ENCODE measurements at regions not wholly inside any gene's neighbourhood (a gene's known extent, or its start where the extent isn't known, plus 50 kb on each side); places are given as distances from the start of the nearest gene placed in this dataset.

DNA sequence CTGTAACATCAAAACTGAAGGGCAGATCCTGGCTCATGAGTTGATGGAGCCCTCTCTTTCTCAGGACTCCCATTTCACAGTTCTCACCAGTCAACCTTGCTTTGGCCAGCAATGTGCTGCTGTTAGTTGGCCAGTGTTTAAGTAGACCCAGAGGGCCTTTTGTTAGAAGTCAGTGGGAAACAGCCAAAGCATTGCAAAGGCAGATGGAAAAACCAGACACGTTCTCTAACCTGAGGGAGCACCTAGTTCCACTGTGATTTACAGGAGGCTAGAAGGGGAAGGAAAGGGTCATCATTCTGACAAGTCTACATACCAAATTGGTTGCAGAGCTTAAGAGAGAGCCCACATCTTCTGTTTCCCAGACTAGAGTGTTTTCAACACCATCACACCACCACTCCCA, 196.4 kb downstream of the OPA1 start:
- TF ChIP-seq ZSCAN4 (tag by site-specific recombination; IDR thresholded peaks at IDR 0.05) = no peak
- TF ChIP-seq, protein P1, sequence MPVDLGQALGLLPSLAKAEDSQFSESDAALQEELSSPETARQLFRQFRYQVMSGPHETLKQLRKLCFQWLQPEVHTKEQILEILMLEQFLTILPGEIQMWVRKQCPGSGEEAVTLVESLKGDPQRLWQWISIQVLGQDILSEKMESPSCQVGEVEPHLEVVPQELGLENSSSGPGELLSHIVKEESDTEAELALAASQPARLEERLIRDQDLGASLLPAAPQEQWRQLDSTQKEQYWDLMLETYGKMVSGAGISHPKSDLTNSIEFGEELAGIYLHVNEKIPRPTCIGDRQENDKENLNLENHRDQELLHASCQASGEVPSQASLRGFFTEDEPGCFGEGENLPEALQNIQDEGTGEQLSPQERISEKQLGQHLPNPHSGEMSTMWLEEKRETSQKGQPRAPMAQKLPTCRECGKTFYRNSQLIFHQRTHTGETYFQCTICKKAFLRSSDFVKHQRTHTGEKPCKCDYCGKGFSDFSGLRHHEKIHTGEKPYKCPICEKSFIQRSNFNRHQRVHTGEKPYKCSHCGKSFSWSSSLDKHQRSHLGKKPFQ (tag by site-specific recombination; IDR thresholded peaks at IDR 0.05) = no peak
- TF ChIP-seq CTCF (tag by site-specific recombination; IDR thresholded peaks at IDR 0.05) = no peak
- TF ChIP-seq ZNF311 (tag by site-specific recombination; IDR thresholded peaks at IDR 0.05; ENCODE audit: borderline replicate concordance) = no peak
- TF ChIP-seq ZNF561 (tag by site-specific recombination; IDR thresholded peaks at IDR 0.05; ENCODE audit: borderline replicate concordance) = no peak
- TF ChIP-seq, protein P2, sequence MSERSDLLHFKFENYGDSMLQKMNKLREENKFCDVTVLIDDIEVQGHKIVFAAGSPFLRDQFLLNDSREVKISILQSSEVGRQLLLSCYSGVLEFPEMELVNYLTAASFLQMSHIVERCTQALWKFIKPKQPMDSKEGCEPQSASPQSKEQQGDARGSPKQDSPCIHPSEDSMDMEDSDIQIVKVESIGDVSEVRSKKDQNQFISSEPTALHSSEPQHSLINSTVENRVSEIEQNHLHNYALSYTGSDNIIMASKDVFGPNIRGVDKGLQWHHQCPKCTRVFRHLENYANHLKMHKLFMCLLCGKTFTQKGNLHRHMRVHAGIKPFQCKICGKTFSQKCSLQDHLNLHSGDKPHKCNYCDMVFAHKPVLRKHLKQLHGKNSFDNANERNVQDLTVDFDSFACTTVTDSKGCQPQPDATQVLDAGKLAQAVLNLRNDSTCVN (tag by site-specific recombination; optimal IDR thresholded peaks at IDR 0.05) = no peak
- TF ChIP-seq ZNF223 (tag by site-specific recombination; IDR thresholded peaks at IDR 0.05) = no peak
- no peak for TF ChIP-seq ZNF521 (tag by site-specific recombination; IDR thresholded peaks at IDR 0.05)
- no peak for TF ChIP-seq REST (tag by site-specific recombination; IDR thresholded peaks at IDR 0.05)
- TF ChIP-seq GFI1B (tag by site-specific recombination; IDR thresholded peaks at IDR 0.05) = no peak
- TF ChIP-seq ZBTB11 (tag by site-specific recombination; conservative IDR thresholded peaks at IDR 0.05; ENCODE audit: low read depth) = no peak
- TF ChIP-seq, protein P3, sequence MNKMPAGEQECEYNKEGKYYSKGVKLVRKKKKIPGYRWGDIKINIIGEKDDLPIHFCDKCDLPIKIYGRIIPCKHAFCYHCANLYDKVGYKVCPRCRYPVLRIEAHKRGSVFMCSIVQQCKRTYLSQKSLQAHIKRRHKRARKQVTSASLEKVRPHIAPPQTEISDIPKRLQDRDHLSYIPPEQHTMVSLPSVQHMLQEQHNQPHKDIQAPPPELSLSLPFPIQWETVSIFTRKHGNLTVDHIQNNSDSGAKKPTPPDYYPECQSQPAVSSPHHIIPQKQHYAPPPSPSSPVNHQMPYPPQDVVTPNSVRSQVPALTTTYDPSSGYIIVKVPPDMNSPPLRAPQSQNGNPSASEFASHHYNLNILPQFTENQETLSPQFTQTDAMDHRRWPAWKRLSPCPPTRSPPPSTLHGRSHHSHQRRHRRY (tag by site-specific recombination; IDR thresholded peaks at IDR 0.05) = no peak
- TF ChIP-seq, protein P4, sequence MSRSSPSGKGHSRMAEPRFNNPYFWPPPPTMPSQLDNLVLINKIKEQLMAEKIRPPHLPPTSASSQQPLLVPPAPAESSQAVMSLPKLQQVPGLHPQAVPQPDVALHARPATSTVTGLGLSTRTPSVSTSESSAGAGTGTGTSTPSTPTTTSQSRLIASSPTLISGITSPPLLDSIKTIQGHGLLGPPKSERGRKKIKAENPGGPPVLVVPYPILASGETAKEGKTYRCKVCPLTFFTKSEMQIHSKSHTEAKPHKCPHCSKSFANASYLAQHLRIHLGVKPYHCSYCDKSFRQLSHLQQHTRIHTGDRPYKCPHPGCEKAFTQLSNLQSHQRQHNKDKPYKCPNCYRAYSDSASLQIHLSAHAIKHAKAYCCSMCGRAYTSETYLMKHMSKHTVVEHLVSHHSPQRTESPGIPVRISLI (tag by site-specific recombination; IDR thresholded peaks at IDR 0.05) = no peak
- no peak for TF ChIP-seq ZNF274 (IDR thresholded peaks at IDR 0.05; ENCODE audit: low read length)
- TF ChIP-seq ZNF274 (tag by site-specific recombination; IDR thresholded peaks at IDR 0.05; ENCODE audit: borderline replicate concordance) = no peak

All from HEK293 (cell line).